Activated CD4-positive, alpha-beta memory T cell treated with anti-CD3 and anti-CD28 coated beads for 36 hours (primary cell): ENCODE measurements at regions not wholly inside any gene's neighbourhood (a gene's known extent, or its start where the extent isn't known, plus 50 kb on each side); places are given as distances from the start of the nearest gene placed in this dataset.
"Not testable (repeated sequence)": the region's sequence is repeated elsewhere in the genome, so short reads cannot be mapped to it uniquely, and the experiment has no call there.

ENCODE experiments used
- CTCF ChIA-PET: fragments of 350-600 bp; sonication (Branson Sonifier 250); formaldehyde crosslinking; loops from one replicate; lab custom pipeline; 2021; ENCODE audit warnings: antibody characterized with exemption, inconsistent platforms; lab: Charles Lee
- POLR2A ChIA-PET: fragments of 350-600 bp; sonication (Branson Sonifier 250); formaldehyde crosslinking; loops from one replicate; lab custom pipeline; 2021; ENCODE audit warnings: antibody characterized with exemption; lab: Charles Lee
- DNase-seq: peaks from one replicate; pipeline ENCODE4 v3.0.0-alpha.2; 2020
- H3K27ac Mint-ChIP-seq: one replicate; pipeline ENCODE4 v1.8.0; 2021; ENCODE audit warnings: mixed read lengths
- H3K27me3 Mint-ChIP-seq: one replicate; pipeline ENCODE4 v1.8.0; 2021; ENCODE audit warnings: mixed read lengths
- H3K36me3 Mint-ChIP-seq: one replicate; pipeline ENCODE4 v1.8.0; 2021; ENCODE audit warnings: mixed read lengths
- H3K4me1 Mint-ChIP-seq: one replicate; pipeline ENCODE4 v1.8.0; 2021; ENCODE audit warnings: low read depth, mixed read lengths
- H3K4me3 Mint-ChIP-seq: one replicate; pipeline ENCODE4 v1.8.0; 2021; ENCODE audit warnings: mild to moderate bottlenecking, mixed read lengths
- H3K9me3 Mint-ChIP-seq: one replicate; pipeline ENCODE4 v1.8.0; 2021; ENCODE audit warnings: mixed read lengths
- intact Hi-C: fragments of 100-400 bp; cut with micrococcal nuclease; formaldehyde crosslinking; loops from one replicate; pipeline ENCODE4 v1.15.1; 2023

DNA sequence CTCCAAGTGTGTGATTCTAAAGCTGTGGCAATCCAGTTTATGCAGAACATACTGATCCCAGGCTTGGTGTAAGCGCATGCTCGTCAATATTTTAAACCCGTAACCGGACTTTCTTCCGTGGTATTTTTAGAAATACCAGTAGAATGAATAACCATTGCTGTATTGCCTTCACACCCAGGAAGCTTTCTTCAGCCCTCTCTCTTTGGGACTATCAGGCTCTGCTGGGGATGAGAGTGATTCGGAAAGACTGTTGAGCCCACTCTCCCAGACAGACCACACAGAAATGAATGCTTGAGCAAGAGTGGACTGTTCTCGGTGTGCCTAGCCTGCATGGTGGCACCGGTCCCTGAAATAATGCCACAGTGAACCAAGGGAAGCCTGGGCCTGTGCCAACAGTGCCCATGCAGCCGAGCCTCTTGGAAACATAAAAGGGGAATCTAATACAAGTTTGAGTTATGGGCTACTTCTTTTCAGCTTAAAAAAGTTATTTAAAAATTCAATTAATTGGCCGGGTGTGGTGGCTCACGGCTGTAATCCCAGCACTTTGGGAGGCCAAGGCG, 89.9 kb upstream of the ELAC2 start:
- Mint-ChIP-seq H3K4me1 (no peaks in the 10 kb centered on the region), H3K27ac (no peak overlapping the region), H3K4me3 (no peak overlapping the region), H3K9me3 (peaks cover 5% of the 10 kb centered on the region), H3K36me3 (no peaks in the 10 kb centered on the region), H3K27me3 (peaks cover 2% of the 10 kb centered on the region)
- CTCF ChIA-PET = no interaction called here
- no peak for DNase-seq
- POLR2A ChIA-PET = no interaction called here
- intact Hi-C loops = no loop called here

- Mint-ChIP-seq H3K36me3 (no peaks in the 10 kb centered on the region), H3K4me1 (no peaks in the 10 kb centered on the region), H3K9me3 (peaks cover 13% of the 10 kb centered on the region), H3K27ac (no peak overlapping the region), H3K4me3 (no peak overlapping the region), H3K27me3 (no peaks in the 10 kb centered on the region)
- intact Hi-C loops = no loop called here
- ChIA-PET CTCF (no interaction called here), POLR2A (no interaction called here)
- no peak for DNase-seq
Measured at GRCh38 chr17:13106171-13106570, 88.3 kb upstream of the ELAC2 start.

GRCh38 chr17:13104576-13104975, 86.7 kb upstream of the ELAC2 start:
- ChIA-PET POLR2A (no interaction called here), CTCF (interaction anchor here (1.6 kb wide), 1 partner anchor 10 kb away, joined by 5 read pairs; no protein-coding TSS in a partner anchor)
- no peaks in the 10 kb centered on the region for H3K4me1 Mint-ChIP-seq
- intact Hi-C loops = no loop called here
- no peak overlapping the region for H3K27ac Mint-ChIP-seq
- no peaks in the 10 kb centered on the region for H3K27me3 Mint-ChIP-seq
- no peak overlapping the region for H3K4me3 Mint-ChIP-seq
- no peaks in the 10 kb centered on the region for H3K36me3 Mint-ChIP-seq
- DNase-seq = no peak
- H3K9me3 Mint-ChIP-seq = peaks cover 13% of the 10 kb centered on the region

DNA sequence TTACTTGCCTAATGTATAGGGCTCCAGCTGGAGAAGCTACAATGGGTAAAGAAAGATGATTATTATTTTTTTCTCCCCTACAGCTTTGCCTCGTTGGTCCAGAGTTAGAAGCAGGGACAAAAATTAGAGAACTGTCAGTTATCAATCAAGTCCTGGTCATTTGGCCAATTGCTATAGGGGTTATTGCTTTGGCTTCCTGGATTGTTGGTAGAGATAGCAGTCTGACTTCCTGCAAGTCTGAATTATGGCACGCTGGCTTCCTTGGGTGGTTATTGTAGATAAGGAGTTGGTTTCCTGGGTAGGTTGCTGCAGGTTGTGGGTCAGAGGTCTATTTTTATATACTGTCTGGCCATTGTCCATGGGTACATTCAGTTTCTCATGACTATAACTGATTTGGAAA, 84.7 kb upstream of the ELAC2 start:
- ChIA-PET POLR2A (no interaction called here), CTCF (no interaction called here)
- H3K27me3 Mint-ChIP-seq = no peaks in the 10 kb centered on the region
- H3K36me3 Mint-ChIP-seq = no peaks in the 10 kb centered on the region
- H3K9me3 Mint-ChIP-seq = peaks cover 13% of the 10 kb centered on the region
- H3K27ac Mint-ChIP-seq = no peak overlapping the region
- intact Hi-C loops = no loop called here
- no peaks in the 10 kb centered on the region for H3K4me1 Mint-ChIP-seq
- no peak overlapping the region for H3K4me3 Mint-ChIP-seq
- DNase-seq = no peak

DNA sequence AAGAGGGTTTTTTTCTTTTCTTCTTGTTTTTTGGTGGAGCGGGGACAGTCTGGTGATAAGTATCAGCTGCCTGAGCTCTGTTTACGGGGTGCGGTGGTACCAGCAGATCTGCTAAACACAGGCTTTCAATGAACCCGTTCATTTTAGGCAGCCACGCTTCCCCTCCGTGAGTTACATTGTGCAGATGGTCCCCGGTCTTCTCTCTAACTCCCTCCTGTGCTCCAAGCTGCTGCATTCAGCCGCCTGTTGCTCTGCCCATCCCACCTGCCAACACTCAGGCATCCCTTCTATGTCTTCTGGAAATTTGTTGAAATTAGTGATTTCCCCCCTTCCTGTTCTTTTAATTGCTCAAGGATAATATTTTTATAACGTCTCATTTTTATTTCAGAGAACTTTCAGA, 82.1 kb upstream of the ELAC2 start:
- H3K27ac Mint-ChIP-seq = no peak overlapping the region
- H3K9me3 Mint-ChIP-seq = peaks cover 13% of the 10 kb centered on the region
- ChIA-PET CTCF (no interaction called here), POLR2A (no interaction called here)
- no peaks in the 10 kb centered on the region for H3K36me3 Mint-ChIP-seq
- no peaks in the 10 kb centered on the region for H3K27me3 Mint-ChIP-seq
- no peak overlapping the region for H3K4me3 Mint-ChIP-seq
- no peak for DNase-seq
- H3K4me1 Mint-ChIP-seq = no peaks in the 10 kb centered on the region
- intact Hi-C loops = no loop called here

- ChIA-PET CTCF (no interaction called here), POLR2A (no interaction called here)
- intact Hi-C loops = no loop called here
- no peaks in the 10 kb centered on the region for H3K27me3 Mint-ChIP-seq
- no peak overlapping the region for H3K4me3 Mint-ChIP-seq
- no peaks in the 10 kb centered on the region for H3K4me1 Mint-ChIP-seq
- H3K9me3 Mint-ChIP-seq = peaks cover 13% of the 10 kb centered on the region
- H3K27ac Mint-ChIP-seq = no peak overlapping the region
- no peak for DNase-seq
- no peaks in the 10 kb centered on the region for H3K36me3 Mint-ChIP-seq
Measured at GRCh38 chr17:13099089-13099735, 81.4 kb upstream of the ELAC2 start.

DNA sequence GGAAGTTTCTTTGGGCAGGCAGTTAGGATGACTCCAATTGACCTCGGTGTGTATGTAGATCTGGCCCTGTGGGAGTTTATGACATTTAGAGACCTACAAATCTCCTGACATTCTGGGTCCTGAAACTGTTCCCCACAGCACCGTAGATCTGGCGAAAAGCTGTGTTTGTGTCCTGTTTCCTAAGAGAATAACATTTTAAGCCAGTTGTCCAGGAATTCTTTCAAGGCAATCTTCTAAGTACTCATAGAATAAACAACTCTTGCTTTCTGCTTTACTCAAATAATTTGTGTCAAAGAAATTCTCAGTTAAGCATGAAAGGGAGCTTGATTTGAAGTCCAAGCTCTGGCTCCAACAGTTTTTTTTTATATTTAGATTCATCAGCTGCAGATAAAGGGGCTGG, 78.5 kb upstream of the ELAC2 start:
- H3K27me3 Mint-ChIP-seq = no peaks in the 10 kb centered on the region
- ChIA-PET POLR2A (no interaction called here), CTCF (interaction anchor here (2.4 kb wide), 1 partner anchor 66 kb away, joined by 5 read pairs; no protein-coding TSS in a partner anchor)
- no peak overlapping the region for H3K27ac Mint-ChIP-seq
- intact Hi-C loops = no loop called here
- H3K4me3 Mint-ChIP-seq = no peak overlapping the region
- H3K36me3 Mint-ChIP-seq = no peaks in the 10 kb centered on the region
- no peak for DNase-seq
- no peaks in the 10 kb centered on the region for H3K4me1 Mint-ChIP-seq
- no peaks in the 10 kb centered on the region for H3K9me3 Mint-ChIP-seq

DNA sequence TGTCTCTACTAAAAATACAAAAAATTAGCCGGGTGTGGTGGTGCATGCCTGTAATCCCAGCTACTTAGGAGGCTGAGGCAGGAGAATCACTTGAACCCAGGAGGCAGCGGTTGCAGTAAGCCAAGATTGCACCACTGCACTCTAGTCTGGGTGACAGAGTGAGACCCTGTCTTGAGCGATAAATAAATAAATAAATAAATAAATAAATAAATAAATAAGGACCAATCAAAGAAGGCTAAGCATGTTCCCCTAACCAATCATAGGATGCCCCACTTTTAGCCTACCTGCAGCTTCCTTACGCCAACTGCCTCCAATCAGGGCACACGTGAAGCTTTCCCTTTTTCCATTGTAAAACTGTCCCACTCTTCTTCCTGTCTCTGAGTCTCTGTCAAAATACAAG, 74.2 kb upstream of the ELAC2 start:
- H3K27ac Mint-ChIP-seq, H3K27me3 Mint-ChIP-seq, H3K36me3 Mint-ChIP-seq, intact Hi-C loops, H3K9me3 Mint-ChIP-seq, H3K4me1 Mint-ChIP-seq, CTCF ChIA-PET, DNase-seq, H3K4me3 Mint-ChIP-seq, POLR2A ChIA-PET: not testable (repeated sequence)

DNA sequence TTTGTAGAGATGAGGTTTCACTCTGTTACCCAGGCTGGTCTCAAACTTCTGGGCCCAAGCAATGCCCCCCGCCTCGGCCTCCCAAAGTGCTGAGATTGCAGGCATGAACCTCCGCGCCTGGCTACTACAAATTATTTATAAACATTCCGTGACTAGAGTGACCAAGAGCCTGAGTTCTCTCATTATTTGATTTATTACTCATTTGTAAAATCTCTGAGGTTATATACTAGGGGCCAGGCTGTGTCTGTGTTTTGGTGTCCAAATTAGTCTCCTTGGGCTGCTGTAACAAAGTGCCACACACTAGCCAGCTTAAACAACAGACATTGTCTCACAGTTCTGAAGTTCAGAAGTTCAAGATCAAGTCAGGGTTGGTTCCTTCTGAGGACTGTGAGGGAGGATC, 70.8 kb upstream of the ELAC2 start:
- no peaks in the 10 kb centered on the region for H3K9me3 Mint-ChIP-seq
- H3K27me3 Mint-ChIP-seq = no peaks in the 10 kb centered on the region
- intact Hi-C loops = no loop called here
- H3K4me1 Mint-ChIP-seq = peaks cover 10% of the 10 kb centered on the region
- no peak overlapping the region for H3K27ac Mint-ChIP-seq
- no peaks in the 10 kb centered on the region for H3K36me3 Mint-ChIP-seq
- H3K4me3 Mint-ChIP-seq = no peak overlapping the region
- ChIA-PET CTCF (no interaction called here), POLR2A (no interaction called here)
- DNase-seq = no peak

DNA sequence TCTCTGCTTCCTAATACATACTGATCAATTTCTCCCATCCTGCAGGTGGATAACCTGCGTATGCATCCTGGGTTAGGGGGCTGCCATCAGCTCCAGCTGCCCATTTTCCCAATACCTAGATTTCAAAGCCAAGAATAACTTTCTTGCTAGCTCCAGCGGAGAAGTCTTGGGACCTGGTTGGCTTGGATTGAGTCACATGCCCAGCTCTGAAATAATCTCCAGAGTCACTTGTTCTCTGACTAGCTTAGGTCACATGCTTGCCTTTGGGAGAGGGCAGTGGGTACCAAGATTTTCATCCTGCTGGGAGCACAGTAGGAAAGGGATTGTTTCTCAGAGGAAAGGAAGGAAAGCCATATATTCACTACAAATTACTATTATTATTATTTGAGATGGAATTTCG, 70.0 kb upstream of the ELAC2 start:
- intact Hi-C loops = no loop called here
- POLR2A ChIA-PET = no interaction called here

GRCh38 chr17:13086142-13086769, 68.4 kb upstream of the ELAC2 start:
- ChIA-PET POLR2A (no interaction called here), CTCF (no interaction called here)
- H3K9me3 Mint-ChIP-seq = peaks cover 6% of the 10 kb centered on the region
- no peaks in the 10 kb centered on the region for H3K36me3 Mint-ChIP-seq
- H3K27me3 Mint-ChIP-seq = no peaks in the 10 kb centered on the region
- H3K4me3 Mint-ChIP-seq = no peak overlapping the region
- no peak overlapping the region for H3K27ac Mint-ChIP-seq
- intact Hi-C loops = no loop called here
- peaks cover 15% of the 10 kb centered on the region for H3K4me1 Mint-ChIP-seq
- DNase-seq = no peak

More for the DNA sequence above, 70.0 kb upstream of the ELAC2 start:
- Mint-ChIP-seq H3K4me3 (no peak overlapping the region), H3K27me3 (no peaks in the 10 kb centered on the region), H3K4me1 (peaks cover 15% of the 10 kb centered on the region), H3K36me3 (no peaks in the 10 kb centered on the region), H3K27ac (no peak overlapping the region), H3K9me3 (peaks cover 3% of the 10 kb centered on the region)
- no peak for DNase-seq
- CTCF ChIA-PET = no interaction called here

- Mint-ChIP-seq H3K4me1 (peaks cover 15% of the 10 kb centered on the region), H3K27ac (no peak overlapping the region), H3K27me3 (no peaks in the 10 kb centered on the region), H3K4me3 (no peak overlapping the region), H3K9me3 (peaks cover 6% of the 10 kb centered on the region), H3K36me3 (no peaks in the 10 kb centered on the region)
- intact Hi-C loops = no loop called here
- ChIA-PET CTCF (no interaction called here), POLR2A (no interaction called here)
- DNase-seq = no peak
Measured at GRCh38 chr17:13085578-13085977, 67.8 kb upstream of the ELAC2 start.

GRCh38 chr17:13084420-13084819, 66.6 kb upstream of the ELAC2 start:
- intact Hi-C loops = no loop called here
- CTCF ChIA-PET = interaction anchor here (1.6 kb wide), 1 partner anchor 54 kb away, joined by 4 read pairs; no protein-coding TSS in a partner anchor
- Mint-ChIP-seq H3K27ac (no peak overlapping the region), H3K36me3 (no peaks in the 10 kb centered on the region), H3K4me3 (no peak overlapping the region), H3K4me1 (peaks cover 15% of the 10 kb centered on the region), H3K9me3 (peaks cover 6% of the 10 kb centered on the region), H3K27me3 (no peaks in the 10 kb centered on the region)
- POLR2A ChIA-PET = no interaction called here
- DNase-seq = no peak
